GM19324 (cell line): ENCODE measurements at regions not wholly inside any gene's neighbourhood (a gene's known extent, or its start where the extent isn't known, plus 50 kb on each side); places are given as distances from the start of the nearest gene placed in this dataset.
A peak's percentile ranks its signal among the peaks of the same experiment; 100 is the strongest.
"Not testable (repeated sequence)": the region's sequence is repeated elsewhere in the genome, so short reads cannot be mapped to it uniquely, and the experiment has no call there.

Experiments used
- ATAC-seq: cut with Tn5 transposase; IDR thresholded peaks from one replicate; pipeline ENCODE4 v1.9.1; 2021; ENCODE audit warnings: mild to moderate bottlenecking, moderate library complexity; ENCODE audit not compliant: unreplicated experiment, low FRiP score

DNA sequence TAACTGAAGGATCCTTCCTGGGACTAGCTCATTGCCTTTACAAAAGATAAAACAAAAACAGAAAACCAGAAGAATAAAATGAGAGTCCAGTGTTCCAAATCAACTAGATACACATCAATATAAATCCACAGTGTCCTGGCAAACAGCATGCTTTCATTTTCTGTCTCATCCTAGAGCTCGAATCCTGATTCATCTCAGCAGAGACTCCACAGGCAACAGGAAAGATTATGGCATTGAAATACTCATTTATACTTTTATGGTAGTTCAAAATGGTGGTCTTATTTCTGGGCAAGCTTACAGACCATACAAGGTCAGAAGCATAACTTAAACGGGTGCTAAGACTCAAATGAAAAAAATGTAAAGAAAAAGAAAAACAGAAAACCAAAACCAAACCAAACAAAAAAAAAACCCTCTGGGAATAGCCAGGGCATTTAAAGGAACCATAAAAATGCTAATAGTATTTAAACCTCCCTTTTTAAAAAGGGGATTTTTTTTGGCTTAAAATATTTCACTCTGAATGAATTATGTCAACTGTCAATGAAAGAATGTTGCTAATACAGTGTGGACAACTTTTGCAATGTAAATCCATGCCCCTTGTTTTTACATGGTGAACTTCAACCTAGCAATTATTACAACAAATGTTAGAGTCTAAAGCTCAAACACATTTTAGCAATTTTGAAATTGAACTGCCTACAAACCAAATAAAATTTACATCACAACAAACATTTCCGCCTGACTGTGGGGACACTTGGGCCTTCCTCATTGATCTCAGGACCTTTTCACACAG, 57.9 kb downstream of the GPR101 start:
- no peak for ATAC-seq

DNA sequence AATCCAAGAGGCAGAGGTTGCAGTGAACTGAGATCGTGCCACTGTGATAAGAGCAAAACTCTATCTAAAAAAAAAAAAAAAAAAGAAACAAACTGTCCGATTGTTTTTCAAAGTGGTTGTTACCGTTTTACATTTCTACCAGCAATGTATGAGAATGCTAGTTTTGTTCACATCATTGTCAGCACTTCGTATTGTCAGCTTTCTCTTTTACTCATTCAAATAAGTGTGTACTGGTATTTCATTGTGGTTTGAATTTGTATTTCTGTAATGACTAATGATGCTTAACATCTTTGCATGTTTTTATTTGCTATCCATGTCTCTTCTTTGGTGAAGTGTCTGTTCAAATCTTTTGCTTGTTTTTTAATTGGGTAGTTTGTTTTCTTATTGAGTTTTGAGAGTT, 65.8 kb downstream of the GPR101 start:
- no peak for ATAC-seq

- ATAC-seq, result no peak
These were observed 69.8 kb downstream of the GPR101 start for GRCh38 chrX:136963973-136964372.

DNA sequence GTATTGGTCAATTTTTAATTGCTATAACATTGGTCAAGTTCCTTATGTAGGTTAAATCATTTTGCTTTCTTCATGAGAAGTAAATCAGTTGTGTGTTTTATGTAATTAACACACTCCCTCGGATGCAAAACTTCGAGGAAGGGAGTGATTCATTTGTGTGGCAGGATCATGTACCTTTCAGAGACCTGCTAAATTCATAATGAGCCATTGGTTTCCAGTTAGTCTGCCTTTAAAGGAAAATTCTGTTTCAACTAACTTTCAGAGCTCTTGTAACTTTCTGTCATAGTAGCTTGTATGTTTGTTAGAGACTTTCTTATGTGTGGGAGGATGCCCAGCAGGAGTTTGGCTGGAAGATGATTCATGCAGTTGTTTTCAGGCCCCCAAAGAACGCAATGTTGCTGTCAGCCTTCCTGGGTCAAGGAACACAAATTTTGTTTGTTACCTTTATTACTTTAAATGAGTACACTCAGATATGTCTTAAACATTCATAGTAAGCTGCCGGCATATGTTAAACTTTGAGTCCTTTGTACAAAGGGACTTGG, 72.1 kb downstream of the GPR101 start:
- no peak for ATAC-seq

DNA sequence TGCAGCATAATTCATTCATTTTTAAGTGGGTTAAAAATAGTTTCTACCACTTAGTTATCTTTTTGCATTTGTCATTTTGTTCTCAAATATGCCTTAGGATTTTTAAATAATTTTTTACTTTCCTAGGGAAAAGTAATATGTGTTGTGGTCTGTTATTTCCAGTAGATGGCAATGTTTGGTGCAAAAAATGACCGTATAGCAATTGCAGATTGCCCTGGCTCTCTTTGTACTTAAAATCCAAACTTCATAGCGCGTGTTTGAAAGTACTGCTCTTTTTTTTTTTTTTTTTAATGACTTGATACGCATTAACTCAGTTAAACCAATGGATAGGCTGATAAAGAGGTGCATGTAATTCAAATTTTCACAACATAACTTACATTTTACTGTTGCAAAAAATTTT, 74.4 kb upstream of the RBMX start:
- ATAC-seq, result no peak

DNA sequence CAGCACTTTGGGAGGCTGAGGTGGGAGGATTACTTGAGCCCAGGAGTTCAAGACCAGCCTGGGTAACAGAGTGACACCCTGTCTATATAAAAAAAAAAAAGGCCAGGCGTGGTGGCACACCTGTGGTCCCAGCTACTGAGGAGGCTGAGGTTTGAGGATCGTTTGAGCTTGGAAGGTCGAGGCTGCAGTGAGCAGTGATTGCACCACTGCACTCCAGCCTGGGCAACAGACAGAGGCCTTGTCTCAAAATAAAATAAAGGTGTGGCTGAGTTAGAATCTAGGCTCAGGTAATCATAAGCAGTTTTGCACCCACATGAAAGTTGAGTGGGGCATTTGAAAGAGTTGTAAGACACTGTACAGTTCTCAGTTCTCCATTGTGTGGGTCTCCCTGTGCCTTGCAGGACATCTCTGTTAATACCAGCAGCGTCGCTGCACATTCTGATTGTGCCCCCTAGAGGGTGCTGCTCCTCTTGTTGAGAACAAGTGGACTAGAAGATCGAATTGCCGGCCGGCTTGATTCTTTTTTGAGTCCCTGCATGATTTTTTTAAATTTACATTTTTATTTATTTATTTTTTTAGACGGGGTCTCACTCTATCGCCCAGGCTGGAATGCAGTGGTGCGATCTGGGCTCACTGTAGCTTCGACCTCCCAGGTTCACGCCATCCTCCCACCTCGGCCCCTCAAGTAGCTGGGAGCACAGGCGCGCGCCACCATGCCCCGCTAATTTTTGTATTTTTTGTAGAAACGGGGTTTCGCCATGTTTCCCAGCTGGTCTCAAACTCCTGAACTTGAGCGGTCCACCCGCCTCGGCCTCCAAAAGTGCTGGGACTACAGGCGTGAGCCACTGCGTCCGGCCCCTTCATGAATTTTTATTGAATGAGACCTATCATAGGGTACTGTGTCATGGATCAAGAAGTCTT, 73.6 kb upstream of the RBMX start:
- peak; percentile 91 for ATAC-seq

GRCh38 chrX:136950211-136950610, 69.7 kb upstream of the RBMX start:
- ATAC-seq, result no peak

DNA sequence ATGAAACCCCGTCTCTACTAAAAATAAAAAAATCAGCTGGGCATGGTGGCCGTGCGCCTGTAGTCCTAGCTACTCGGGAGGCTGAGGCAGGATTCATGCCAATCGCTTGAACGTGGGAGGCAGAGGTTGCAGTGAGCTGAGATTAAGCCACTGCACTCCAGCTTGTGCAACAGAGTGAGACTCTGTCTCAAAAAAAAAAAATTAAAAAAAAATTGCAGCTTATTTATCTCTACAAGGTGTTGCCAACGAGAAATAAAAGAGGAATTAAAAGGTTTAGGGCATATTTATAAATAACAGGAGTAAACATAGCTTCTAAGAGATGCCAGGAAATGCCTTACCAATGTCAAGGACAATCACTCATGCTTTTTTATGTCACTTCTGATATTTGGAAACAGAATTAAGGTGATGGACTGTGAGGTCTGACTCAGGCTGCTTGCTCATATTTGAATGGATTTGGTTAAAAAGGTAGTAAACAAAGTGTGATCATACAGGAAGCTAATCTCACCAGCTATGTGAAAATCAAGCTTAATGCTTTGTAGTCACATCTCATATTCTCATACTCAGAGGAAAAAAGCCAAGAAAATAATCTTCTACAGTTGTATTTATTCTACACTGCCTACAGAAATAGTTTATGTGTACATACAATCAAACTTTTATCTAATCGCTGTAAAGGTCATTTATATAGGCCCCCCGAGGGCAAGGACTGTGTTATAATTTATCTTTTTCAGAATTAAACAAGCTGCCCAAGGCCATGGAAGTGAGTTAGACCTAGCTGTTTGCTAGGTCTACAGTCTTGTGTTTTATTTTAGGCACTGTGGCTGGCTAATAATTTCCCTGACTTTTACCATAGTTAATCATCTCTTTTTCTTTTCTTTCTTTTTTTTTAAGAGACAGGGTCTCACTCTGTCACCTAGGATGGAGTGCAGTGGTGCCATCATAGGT, 61.1 kb upstream of the RBMX start:
- no peak for ATAC-seq

GRCh38 chrX:136936183-136936549, 55.6 kb upstream of the RBMX start:
- no peak for ATAC-seq

GRCh38 chrX:136935533-136936182, 55.1 kb upstream of the RBMX start:
- ATAC-seq, result not testable (repeated sequence)

DNA sequence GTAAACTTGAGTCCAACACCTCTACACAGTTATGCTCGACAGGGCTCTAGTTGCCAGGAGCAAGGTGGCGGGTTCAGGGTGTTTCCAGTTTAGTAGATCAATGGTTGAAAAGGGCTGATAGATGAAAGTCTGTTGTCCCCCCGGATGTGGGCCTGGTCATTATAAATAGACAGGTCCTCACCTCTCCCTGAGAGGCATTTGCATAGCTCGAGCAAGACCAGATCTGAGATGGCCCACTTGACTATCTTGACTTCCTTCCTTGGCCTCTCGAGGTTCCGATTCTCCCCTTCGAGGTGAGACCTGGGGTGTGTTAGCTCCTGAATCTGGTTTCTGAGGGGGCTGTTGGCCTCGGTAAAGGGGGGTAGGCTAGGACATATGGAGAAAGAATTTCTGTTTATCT, 54.1 kb upstream of the RBMX start:
- peak; percentile 65 for ATAC-seq

- ATAC-seq, result no peak
These were observed 53.2 kb upstream of the RBMX start for GRCh38 chrX:136933611-136934145.

DNA sequence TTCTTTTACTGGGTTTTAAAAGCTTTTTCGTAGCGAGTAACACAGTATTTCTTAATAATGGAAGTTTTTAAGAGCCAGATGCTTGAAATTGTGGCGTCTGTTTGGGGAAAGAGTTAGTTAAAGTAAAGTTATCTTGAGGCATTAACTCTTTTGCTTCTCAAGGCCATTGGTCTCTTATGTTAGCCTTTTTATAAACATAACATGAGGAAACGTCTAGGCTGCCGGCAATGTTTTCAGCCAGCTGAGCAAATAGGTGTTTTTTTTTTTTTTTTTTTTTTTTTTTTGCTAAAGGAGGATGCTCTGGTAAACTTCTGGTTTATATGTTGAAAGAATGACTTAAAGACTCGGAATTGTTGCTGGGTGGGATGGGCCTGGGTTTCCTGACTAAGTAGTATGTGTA, 51.1 kb upstream of the RBMX start:
- no peak for ATAC-seq
